DND-41 (cell line): ENCODE measurements at regions not wholly inside any gene's neighbourhood (a gene's known extent, or its start where the extent isn't known, plus 50 kb on each side); places are given as distances from the start of the nearest gene placed in this dataset.

Experiments
- CTCF ChIP-seq: IDR thresholded peaks from 2 replicates; pipeline ENCODE4 v1.5.1; 2012; ENCODE audit warnings: borderline replicate concordance, low read length, moderate library complexity, mild to moderate bottlenecking; ENCODE audit not compliant: poor library complexity, severe bottlenecking; ENCODE audit errors: extremely low read depth
- EZH2 ChIP-seq: IDR thresholded peaks from 3 replicates; pipeline ENCODE4 v1.6.1; 2012; ENCODE audit warnings: borderline replicate concordance, low read depth, mild to moderate bottlenecking, moderate library complexity, low read length, inconsistent platforms; ENCODE audit not compliant: severe bottlenecking

DNA sequence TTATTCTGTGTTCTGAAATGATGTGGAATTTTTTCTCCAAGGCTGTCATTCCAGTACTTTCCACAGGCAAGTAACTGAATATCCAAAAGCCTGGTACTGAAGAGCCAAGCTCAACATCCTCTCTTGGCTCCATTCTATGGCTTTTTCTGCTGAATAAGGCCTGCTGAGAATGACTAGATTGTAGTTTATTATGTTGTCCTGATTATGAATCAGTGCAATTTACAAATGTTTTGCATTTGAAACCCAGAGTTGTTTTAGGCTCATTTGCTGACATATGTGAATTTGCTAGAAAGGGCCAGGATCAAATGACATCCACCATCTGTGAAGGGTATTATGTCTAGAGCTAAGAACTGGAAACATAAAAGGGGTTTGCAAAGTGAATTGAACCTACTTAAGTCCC is 596.6 kb downstream of the KCTD12 start:
- TF ChIP-seq EZH2 (no peak), CTCF (no peak)
